ENCODE measurements at regions not wholly inside any gene's neighbourhood (a gene's known extent, or its start where the extent isn't known, plus 50 kb on each side); places are given as distances from the start of the nearest gene placed in this dataset.

DNA sequence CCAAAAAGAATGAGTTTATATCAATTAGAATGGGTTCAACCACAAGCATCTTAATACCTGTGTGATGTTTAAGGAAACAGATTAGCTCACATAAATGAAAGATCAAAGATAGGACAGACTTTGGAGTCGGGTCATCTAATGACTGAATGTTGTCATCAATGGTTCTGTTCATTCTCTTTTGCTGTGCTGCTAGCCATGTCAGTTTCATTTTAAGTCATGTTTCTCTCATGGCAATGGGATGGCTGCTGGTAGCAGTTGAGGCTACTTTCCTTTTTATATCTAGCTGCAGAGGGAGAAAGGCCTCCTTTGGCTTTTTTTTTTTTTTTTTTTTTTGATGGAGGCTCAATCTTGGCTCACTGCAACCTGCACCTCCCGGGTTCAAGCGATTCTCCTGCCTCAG is 86.9 kb upstream of the SPAG17 start:
- TF ChIP-seq CTCF (IDR thresholded peaks at IDR 0.05), result no peak
- TF ChIP-seq POLR2A (IDR thresholded peaks at IDR 0.05), result no peak
- TF ChIP-seq EP300 (IDR thresholded peaks at IDR 0.05), result no peak
- TF ChIP-seq POLR2AphosphoS5 (IDR thresholded peaks at IDR 0.05), result no peak
- Histone ChIP-seq H3K36me3 (no peaks in the 10 kb centered on the region), H3K4me3 (no peak overlapping the region), H3K4me1 (peaks cover 0 to 6% (median 0%) of the 10 kb centered on the region in 4 donors), H3K27me3 (no peaks in the 10 kb centered on the region), H3K9me3 (peaks cover 0 to 2% (median 0%) of the 10 kb centered on the region in 4 donors), H3K27ac (no peak overlapping the region)
- no peak for DNase-seq
- 85 to 88% methylated on average over 3 of the region's 3 CpGs for WGBS, 2 donors
- intact Hi-C loops (cut with DNase I), result no loop called here

DNA sequence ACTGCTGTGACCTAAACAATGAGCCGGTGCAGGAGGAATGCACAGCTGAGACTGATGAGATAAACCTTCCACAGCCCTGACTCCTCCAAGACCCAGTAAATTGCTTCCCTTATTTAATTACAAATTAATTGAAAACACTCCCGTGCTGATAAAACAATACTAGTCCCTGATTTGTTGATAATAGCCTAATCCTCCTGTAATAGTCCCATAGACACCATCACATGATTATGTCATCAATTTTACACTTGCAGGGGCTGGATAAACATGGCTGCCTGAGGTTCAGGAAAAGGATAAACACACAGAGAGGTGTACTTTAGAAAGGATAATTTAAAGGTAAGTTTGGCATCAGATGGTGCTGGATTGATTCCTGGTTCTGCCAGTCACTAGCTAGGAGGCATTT is 84.6 kb upstream of the SPAG17 start:
- intact Hi-C loops (cut with DNase I), result no loop called here
- Histone ChIP-seq H3K4me3 (no peak overlapping the region), H3K9me3 (no peaks in the 10 kb centered on the region), H3K36me3 (no peaks in the 10 kb centered on the region), H3K4me1 (no peaks in the 10 kb centered on the region), H3K27ac (no peak overlapping the region), H3K27me3 (no peaks in the 10 kb centered on the region)
- DNase-seq, result no peak
- WGBS, 2 donors, result 73 to 74% methylated on average over 2 of the region's 2 CpGs
- TF ChIP-seq POLR2AphosphoS5 (IDR thresholded peaks at IDR 0.05), result no peak
- TF ChIP-seq CTCF (IDR thresholded peaks at IDR 0.05), result no peak
- TF ChIP-seq EP300 (IDR thresholded peaks at IDR 0.05), result no peak
- no peak for TF ChIP-seq POLR2A (IDR thresholded peaks at IDR 0.05)

DNA sequence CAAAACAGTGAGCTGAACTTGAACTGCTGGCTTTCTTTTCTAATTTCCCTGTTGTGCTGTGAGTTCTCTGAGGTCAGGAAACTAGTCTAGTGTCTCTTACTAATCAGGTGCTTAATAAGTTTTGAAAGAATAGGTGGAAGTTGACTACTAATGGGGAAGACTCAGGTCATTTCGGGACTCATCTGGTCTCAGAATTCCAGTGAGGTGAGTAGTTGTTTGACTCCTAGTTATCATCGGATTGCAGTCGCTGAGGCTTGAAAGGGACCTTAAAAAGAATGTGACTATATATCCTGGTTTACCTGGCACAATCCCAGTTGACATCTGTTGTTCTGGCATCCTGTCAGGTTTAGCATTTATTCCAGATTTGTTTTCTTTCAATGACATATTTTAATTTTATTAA is 81.4 kb upstream of the SPAG17 start:
- 86 to 88% methylated on average over 3 of the region's 3 CpGs for whole genome bisulfite sequencing, 2 donors
- no peaks in the 10 kb centered on the region for H3K36me3 ChIP-seq
- H3K27ac ChIP-seq, result no peak overlapping the region
- DNase-seq, result no peak
- H3K27me3 ChIP-seq, result no peaks in the 10 kb centered on the region
- no peak overlapping the region for H3K4me3 ChIP-seq
- intact Hi-C loops (cut with DNase I), result no loop called here
- no peak for TF ChIP-seq EP300 (IDR thresholded peaks at IDR 0.05)
- TF ChIP-seq POLR2A (IDR thresholded peaks at IDR 0.05), result no peak
- no peak for TF ChIP-seq CTCF (IDR thresholded peaks at IDR 0.05)
- TF ChIP-seq POLR2AphosphoS5 (IDR thresholded peaks at IDR 0.05), result no peak
- no peaks in the 10 kb centered on the region for H3K9me3 ChIP-seq
- no peaks in the 10 kb centered on the region for H3K4me1 ChIP-seq

- no peak for DNase-seq
- no peaks in the 10 kb centered on the region for H3K9me3 ChIP-seq
- no peak overlapping the region for H3K4me3 ChIP-seq
- no peaks in the 10 kb centered on the region for H3K27me3 ChIP-seq
- intact Hi-C loops (cut with DNase I), result no loop called here
- TF ChIP-seq POLR2A (IDR thresholded peaks at IDR 0.05), result no peak
- H3K27ac ChIP-seq, result no peak overlapping the region
- no peaks in the 10 kb centered on the region for H3K36me3 ChIP-seq
- 43 to 80% methylated on average over 3 of the region's 3 CpGs for WGBS, 2 donors
- H3K4me1 ChIP-seq, result no peaks in the 10 kb centered on the region
These were observed 79.3 kb upstream of the SPAG17 start for GRCh38 chr1:118264343-118264742.

GRCh38 chr1:118262865-118263264 is 77.8 kb upstream of the SPAG17 start:
- Histone ChIP-seq H3K4me3 (no peak overlapping the region), H3K27ac (no peak overlapping the region), H3K36me3 (no peaks in the 10 kb centered on the region), H3K27me3 (no peaks in the 10 kb centered on the region), H3K4me1 (no peaks in the 10 kb centered on the region), H3K9me3 (no peaks in the 10 kb centered on the region)
- 81 to 88% methylated on average over 2 of the region's 2 CpGs for WGBS, 2 donors
- TF ChIP-seq EP300 (IDR thresholded peaks at IDR 0.05) (no peak), CTCF (IDR thresholded peaks at IDR 0.05) (no peak), POLR2A (IDR thresholded peaks at IDR 0.05) (no peak), POLR2AphosphoS5 (IDR thresholded peaks at IDR 0.05) (no peak)
- DNase-seq, result no peak
- intact Hi-C loops (cut with DNase I), result no loop called here

Data from sigmoid colon (tissue), 6 donors.